CD4-positive, alpha-beta T cell (primary cell): ENCODE measurements at regions not wholly inside any gene's neighbourhood (a gene's known extent, or its start where the extent isn't known, plus 50 kb on each side); places are given as distances from the start of the nearest gene placed in this dataset.

Experiments used
- ATAC-seq: fragments of 200-7000 bp; cut with Tn5 transposase; one replicate; pipeline ENCODE4 v1.10.0; 2022; ENCODE audit warnings: mild to moderate bottlenecking; ENCODE audit not compliant: poor library complexity
- CTCF ChIA-PET: fragments of 350-600 bp; sonication (Branson Sonifier 250); formaldehyde crosslinking; loops from one replicate; lab custom pipeline; 2021; ENCODE audit warnings: antibody characterized with exemption, inconsistent platforms; lab: Charles Lee
- POLR2A ChIA-PET: fragments of 350-600 bp; sonication (Branson Sonifier 250); formaldehyde crosslinking; loops from one replicate; lab custom pipeline; 2021; ENCODE audit warnings: antibody characterized with exemption, inconsistent platforms; lab: Charles Lee
- DNase-seq, 14 experiments: peaks; one replicate each; pipeline ENCODE4 v3.0.0-alpha.2; 2013 to 2020; ENCODE audit warnings: mixed read lengths in 2 of 14
- H3K27ac ChIP-seq, 2 donors: one replicate each; pipeline versions ENCODE4 v1.5.1 to v1.7.0; 2013; ENCODE audit warnings: low read length in 2 of 2, low read depth in 1 of 2, mild to moderate bottlenecking in 1 of 2
- H3K27me3 ChIP-seq, 2 experiments: 1 replicate in 1 of 2; 2 replicates in 1 of 2; pipeline versions ENCODE4 v1.6.1 to v1.7.0; 2013; ENCODE audit warnings: low read length in 2 of 2, control low read depth in 1 of 2, mild to moderate bottlenecking in 1 of 2, moderate library complexity in 1 of 2; ENCODE audit not compliant: insufficient read depth in 2 of 2, control insufficient read depth in 1 of 2
- H3K36me3 ChIP-seq: one replicate; pipeline ENCODE4 v1.6.1; 2013; ENCODE audit warnings: low read length, control low read depth; ENCODE audit not compliant: insufficient read depth
- H3K4me1 ChIP-seq: one replicate; pipeline ENCODE4 v1.6.1; 2013; ENCODE audit warnings: low read length, control low read depth; ENCODE audit not compliant: insufficient read depth
- H3K4me3 ChIP-seq: one replicate; pipeline ENCODE4 v1.5.1; 2013; ENCODE audit warnings: mild to moderate bottlenecking, low read length, moderate library complexity
- H3K9me3 ChIP-seq, 2 experiments: 1 replicate in 1 of 2; 2 replicates in 1 of 2; pipeline versions ENCODE4 v1.6.1 to v1.7.0; 2013; ENCODE audit warnings: low read length in 2 of 2, mild to moderate bottlenecking in 2 of 2, control low read depth in 1 of 2, moderate library complexity in 1 of 2; ENCODE audit not compliant: control insufficient read depth in 1 of 2, insufficient read depth in 1 of 2
- H3K27ac Mint-ChIP-seq: one replicate; pipeline ENCODE4 v1.8.0; 2020; ENCODE audit warnings: mixed read lengths
- H3K27me3 Mint-ChIP-seq: one replicate; pipeline ENCODE4 v1.8.0; 2021; ENCODE audit warnings: mixed read lengths
- H3K36me3 Mint-ChIP-seq: one replicate; pipeline ENCODE4 v1.8.0; 2021; ENCODE audit warnings: low read depth, mixed read lengths
- H3K4me1 Mint-ChIP-seq: one replicate; pipeline ENCODE4 v1.8.0; 2021; ENCODE audit warnings: low read depth, mixed read lengths
- H3K4me3 Mint-ChIP-seq: one replicate; pipeline ENCODE4 v1.8.0; 2020; ENCODE audit warnings: mild to moderate bottlenecking, mixed read lengths
- H3K9me3 Mint-ChIP-seq: one replicate; pipeline ENCODE4 v1.8.0; 2020; ENCODE audit warnings: mixed read lengths
- intact Hi-C, 2 experiments: fragments of 100-400 bp; cut with DNase I in 1 of 2; cut with micrococcal nuclease in 1 of 2; formaldehyde crosslinking; loops; one replicate each; pipeline versions ENCODE4 v1.15.1 to v1.9.0; 2023 to 2025; cut with DNase I, micrococcal nuclease
- TF ChIP-seq, protein P1 (sequence below): fragments of 200-600 bp; IDR thresholded peaks from one replicate; pipeline ENCODE4 v1.8.0; 2022; ENCODE audit warnings: antibody characterized with exemption, mild to moderate bottlenecking

DNA sequence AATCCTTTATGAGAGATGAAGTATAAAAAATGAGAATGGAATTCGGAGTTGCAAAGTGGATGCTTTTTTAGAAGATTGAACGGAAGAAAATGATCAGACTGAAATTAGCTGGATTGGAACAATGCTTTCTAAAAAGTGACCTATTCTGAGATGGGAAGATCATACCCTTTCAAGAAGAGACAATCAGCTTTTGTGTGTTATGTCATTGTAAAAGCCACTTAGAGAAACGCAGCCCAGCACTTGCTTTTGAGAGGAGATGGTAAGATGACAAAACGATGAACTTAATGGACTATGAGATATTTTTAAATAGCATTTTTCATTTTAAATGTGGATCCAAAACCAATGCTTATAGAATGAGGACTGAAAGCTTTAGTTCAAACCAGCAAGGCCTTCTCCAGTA is 871.4 kb upstream of the KLHL29 start:
- POLR2A ChIA-PET, result no interaction called here
- CTCF ChIA-PET, result no interaction called here
- H3K36me3 Mint-ChIP-seq, result no peaks in the 10 kb centered on the region

DNA sequence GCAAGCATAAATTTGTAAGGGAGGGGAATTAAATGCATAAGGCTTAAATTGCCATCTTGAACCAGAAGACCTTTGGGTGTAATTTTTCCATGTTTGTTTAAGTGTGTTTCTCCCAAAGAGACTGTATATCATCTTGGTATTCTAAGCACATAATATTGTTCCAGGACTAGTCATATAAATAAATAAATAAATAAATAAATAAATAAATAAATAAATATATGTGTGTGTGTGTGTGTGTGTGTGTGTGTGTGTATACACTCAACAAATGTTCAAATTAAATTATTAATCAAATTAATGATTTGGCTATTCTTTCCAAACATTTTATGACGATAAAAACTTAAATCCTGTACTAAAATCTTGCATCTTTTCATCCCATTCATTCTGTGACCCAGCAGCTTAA is 867.8 kb upstream of the KLHL29 start:
- no peak overlapping the region for H3K27ac Mint-ChIP-seq

More for the DNA sequence above, 871.4 kb upstream of the KLHL29 start:
- no peak for ATAC-seq
- H3K27me3 Mint-ChIP-seq, result no peaks in the 10 kb centered on the region
- intact Hi-C loops, result no loop called here
- TF ChIP-seq, protein P1, sequence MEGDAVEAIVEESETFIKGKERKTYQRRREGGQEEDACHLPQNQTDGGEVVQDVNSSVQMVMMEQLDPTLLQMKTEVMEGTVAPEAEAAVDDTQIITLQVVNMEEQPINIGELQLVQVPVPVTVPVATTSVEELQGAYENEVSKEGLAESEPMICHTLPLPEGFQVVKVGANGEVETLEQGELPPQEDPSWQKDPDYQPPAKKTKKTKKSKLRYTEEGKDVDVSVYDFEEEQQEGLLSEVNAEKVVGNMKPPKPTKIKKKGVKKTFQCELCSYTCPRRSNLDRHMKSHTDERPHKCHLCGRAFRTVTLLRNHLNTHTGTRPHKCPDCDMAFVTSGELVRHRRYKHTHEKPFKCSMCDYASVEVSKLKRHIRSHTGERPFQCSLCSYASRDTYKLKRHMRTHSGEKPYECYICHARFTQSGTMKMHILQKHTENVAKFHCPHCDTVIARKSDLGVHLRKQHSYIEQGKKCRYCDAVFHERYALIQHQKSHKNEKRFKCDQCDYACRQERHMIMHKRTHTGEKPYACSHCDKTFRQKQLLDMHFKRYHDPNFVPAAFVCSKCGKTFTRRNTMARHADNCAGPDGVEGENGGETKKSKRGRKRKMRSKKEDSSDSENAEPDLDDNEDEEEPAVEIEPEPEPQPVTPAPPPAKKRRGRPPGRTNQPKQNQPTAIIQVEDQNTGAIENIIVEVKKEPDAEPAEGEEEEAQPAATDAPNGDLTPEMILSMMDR, result no peak
- H3K27ac ChIP-seq, result no peak overlapping the region
- no peak for DNase-seq
- no peaks in the 10 kb centered on the region for H3K4me1 ChIP-seq
- no peak overlapping the region for H3K4me3 Mint-ChIP-seq
- no peaks in the 10 kb centered on the region for H3K27me3 ChIP-seq
- no peaks in the 10 kb centered on the region for H3K36me3 ChIP-seq
- H3K27ac Mint-ChIP-seq, result no peak overlapping the region
- H3K9me3 Mint-ChIP-seq, result peaks cover 8% of the 10 kb centered on the region
- H3K9me3 ChIP-seq, result peaks cover 0 to 6% of the 10 kb centered on the region in 2 experiments
- no peaks in the 10 kb centered on the region for H3K4me1 Mint-ChIP-seq
- no peak overlapping the region for H3K4me3 ChIP-seq

DNA sequence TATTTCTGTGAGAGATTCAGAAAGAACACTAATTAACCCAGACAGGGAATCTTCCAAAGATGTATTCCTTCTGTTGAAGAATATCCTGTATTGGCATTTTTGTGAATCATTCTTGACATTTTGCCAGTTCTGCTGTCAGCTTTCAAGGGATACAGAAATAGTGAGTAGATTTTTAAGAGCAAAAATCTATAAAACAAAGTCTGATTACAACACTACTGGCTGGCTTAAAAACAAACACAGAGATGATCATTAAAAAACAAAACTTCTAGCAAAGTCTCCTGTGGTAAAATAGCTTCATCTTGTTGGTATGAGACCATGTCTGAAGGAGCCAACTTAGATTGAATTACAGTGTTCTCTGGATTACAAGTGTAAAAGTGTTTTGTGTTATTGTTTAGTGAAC is 866.3 kb upstream of the KLHL29 start:
- no peaks in the 10 kb centered on the region for H3K27me3 Mint-ChIP-seq
- Histone ChIP-seq H3K27me3 (no peaks in the 10 kb centered on the region), H3K36me3 (no peaks in the 10 kb centered on the region), H3K9me3 (peaks cover 0 to 6% of the 10 kb centered on the region in 2 experiments), H3K4me1 (no peaks in the 10 kb centered on the region), H3K27ac (no peak overlapping the region), H3K4me3 (no peak overlapping the region)
- H3K4me3 Mint-ChIP-seq, result no peak overlapping the region
- intact Hi-C loops, result no loop called here
- TF ChIP-seq, protein P1, result no peak
- DNase-seq, result no peak
- no peaks in the 10 kb centered on the region for H3K36me3 Mint-ChIP-seq
- H3K9me3 Mint-ChIP-seq, result peaks cover 11% of the 10 kb centered on the region
- H3K4me1 Mint-ChIP-seq, result no peaks in the 10 kb centered on the region
- no peak for ATAC-seq
- ChIA-PET CTCF (no interaction called here), POLR2A (no interaction called here)
- no peak overlapping the region for H3K27ac Mint-ChIP-seq

More for the DNA sequence above, 867.8 kb upstream of the KLHL29 start:
- Histone ChIP-seq H3K9me3 (peaks cover 0 to 6% of the 10 kb centered on the region in 2 experiments), H3K27ac (no peak overlapping the region), H3K36me3 (no peaks in the 10 kb centered on the region), H3K27me3 (no peaks in the 10 kb centered on the region), H3K4me1 (no peaks in the 10 kb centered on the region), H3K4me3 (no peak overlapping the region)
- CTCF ChIA-PET, result no interaction called here
- POLR2A ChIA-PET, result no interaction called here
- Mint-ChIP-seq H3K4me3 (no peak overlapping the region), H3K4me1 (no peaks in the 10 kb centered on the region), H3K27me3 (no peaks in the 10 kb centered on the region), H3K36me3 (no peaks in the 10 kb centered on the region), H3K9me3 (peaks cover 11% of the 10 kb centered on the region)
- TF ChIP-seq, protein P1, result no peak
- ATAC-seq, result no peak
- intact Hi-C loops, result no loop called here
- DNase-seq, result no peak
